Uterus (tissue), 2 donors: ENCODE measurements at regions not wholly inside any gene's neighbourhood (a gene's known extent, or its start where the extent isn't known, plus 50 kb on each side); places are given as distances from the start of the nearest gene placed in this dataset.

Experiments
- CTCF ChIP-seq, 4 experiments: fragments of 200-600 bp in 2 of 4; fragments of 450-650 bp in 2 of 4; sonication (generic) in 2 of 4; IDR thresholded peaks; one replicate each; pipeline ENCODE4 v1.5.1; 2016 to 2019; ENCODE audit warnings: antibody characterized with exemption in 4 of 4, mild to moderate bottlenecking in 2 of 4, moderate library complexity in 1 of 4
- POLR2A ChIP-seq, 2 donors: fragments of 450-650 bp; IDR thresholded peaks; one replicate each; pipeline ENCODE4 v1.6.1; 2016; ENCODE audit warnings: antibody characterized with exemption in 2 of 2, mild to moderate bottlenecking in 1 of 2, moderate library complexity in 1 of 2

GRCh38 chr2:122542646-122543045 is 787.2 kb downstream of the TSN start:
- TF ChIP-seq POLR2A (IDR thresholded peaks at IDR 0.05) (no peak), CTCF (IDR thresholded peaks at IDR 0.05) (no peak)
